Neural progenitor cell (in vitro differentiated cells): ENCODE measurements at regions not wholly inside any gene's neighbourhood (a gene's known extent, or its start where the extent isn't known, plus 50 kb on each side); places are given as distances from the start of the nearest gene placed in this dataset.

ENCODE experiments used
- DNase-seq: peaks from one replicate; pipeline ENCODE4 v3.0.0-alpha.2; 2016; ENCODE audit warnings: low spot score
- H2AFZ ChIP-seq: fragments of 200-600 bp; sonication (generic); replicated peaks from 2 replicates; pipeline ENCODE4 v1.6.1; 2016; ENCODE audit warnings: antibody characterized with exemption
- H3F3A ChIP-seq: fragments of 200-600 bp; sonication (generic); 2 replicates; pipeline ENCODE4 v1.6.1; 2016; ENCODE audit warnings: antibody characterized with exemption, low read depth
- H3K27ac ChIP-seq: fragments of 200-600 bp; sonication (generic); 2 replicates; pipeline ENCODE4 v1.5.1; 2016; ENCODE audit warnings: mild to moderate bottlenecking
- H3K27me3 ChIP-seq: fragments of 200-600 bp; sonication (generic); 2 replicates; pipeline ENCODE4 v1.6.1; 2016; ENCODE audit warnings: mild to moderate bottlenecking, moderate library complexity
- H3K36me3 ChIP-seq: fragments of 200-600 bp; sonication (generic); 2 replicates; pipeline ENCODE4 v1.5.1; 2016
- H3K4me1 ChIP-seq: fragments of 200-600 bp; sonication (generic); 2 replicates; pipeline ENCODE4 v1.6.1; 2016; ENCODE audit warnings: mixed run types
- H3K4me2 ChIP-seq: fragments of 200-600 bp; sonication (generic); 2 replicates; pipeline ENCODE4 v1.6.1; 2016
- H3K4me3 ChIP-seq: fragments of 200-600 bp; sonication (generic); 2 replicates; pipeline ENCODE4 v1.5.1; 2016
- H3K79me2 ChIP-seq: fragments of 200-600 bp; sonication (generic); 2 replicates; pipeline ENCODE4 v1.6.1; 2016; ENCODE audit warnings: low read depth
- H3K9ac ChIP-seq: fragments of 200-600 bp; sonication (generic); 2 replicates; pipeline ENCODE4 v1.6.1; 2016
- H3K9me3 ChIP-seq: fragments of 200-600 bp; sonication (generic); 2 replicates; pipeline ENCODE4 v1.5.1; 2016; ENCODE audit warnings: low read depth
- H4K20me1 ChIP-seq: fragments of 200-600 bp; sonication (generic); 2 replicates; pipeline ENCODE4 v1.6.1; 2016; ENCODE audit warnings: low read depth
- H3K27ac Mint-ChIP-seq: 3 replicates; pipeline ENCODE4 v1.8.0; 2021; ENCODE audit warnings: mixed read lengths
- H3K27me3 Mint-ChIP-seq: 2 replicates; pipeline ENCODE4 v1.8.0; 2022; ENCODE audit warnings: low read depth, mild to moderate bottlenecking, inconsistent platforms, moderate library complexity, mixed read lengths; ENCODE audit not compliant: insufficient read depth
- H3K36me3 Mint-ChIP-seq: 3 replicates; pipeline ENCODE4 v1.8.0; 2021; ENCODE audit warnings: mixed read lengths
- H3K4me1 Mint-ChIP-seq: 3 replicates; pipeline ENCODE4 v1.8.0; 2021; ENCODE audit warnings: mixed read lengths
- H3K4me3 Mint-ChIP-seq: 3 replicates; pipeline ENCODE4 v1.8.0; 2021; ENCODE audit warnings: mild to moderate bottlenecking, moderate library complexity, mixed read lengths
- H3K9me3 Mint-ChIP-seq: 3 replicates; pipeline ENCODE4 v1.8.0; 2020; ENCODE audit warnings: mixed read lengths
- CTCF ChIP-seq: fragments of 200-600 bp; sonication (generic); IDR thresholded peaks from 2 replicates; pipeline ENCODE4 v1.5.1; 2017; ENCODE audit warnings: antibody characterized with exemption, mild to moderate bottlenecking
- EZH2 ChIP-seq: fragments of 200-600 bp; sonication (generic); IDR thresholded peaks from 2 replicates; pipeline ENCODE4 v1.6.1; 2017; ENCODE audit warnings: antibody characterized with exemption, mild to moderate bottlenecking, moderate library complexity
- EZH2phosphoT487 ChIP-seq: fragments of 200-600 bp; sonication (generic); IDR thresholded peaks from 2 replicates; pipeline ENCODE4 v1.6.1; 2017; ENCODE audit warnings: antibody characterized with exemption

DNA sequence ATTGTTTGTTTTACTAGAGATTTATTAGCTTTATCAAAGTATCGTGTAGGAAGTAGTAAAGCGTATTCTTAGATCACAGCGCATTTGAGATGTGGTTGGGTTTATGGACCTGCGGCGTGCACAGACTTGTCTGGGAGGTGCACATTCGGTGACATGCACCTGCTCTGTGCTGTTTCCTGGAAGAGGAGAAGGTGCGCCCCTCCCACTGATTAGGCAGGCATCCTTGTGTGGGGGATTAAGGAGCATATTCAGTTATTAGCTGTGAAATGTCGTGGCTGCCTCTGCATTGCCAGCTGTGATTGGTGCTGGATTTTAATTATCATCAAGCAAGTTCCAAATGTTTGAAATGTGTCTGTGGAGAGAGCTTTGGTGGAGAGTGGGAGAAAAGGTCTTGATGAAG is 903.8 kb upstream of the RBFOX1 start:
- Histone ChIP-seq H3K4me2 (no peak overlapping the region), H3K4me3 (no peak overlapping the region), H4K20me1 (no peaks in the 10 kb centered on the region), H3K4me1 (no peaks in the 10 kb centered on the region), H3K9me3 (no peaks in the 10 kb centered on the region), H3K79me2 (no peaks in the 10 kb centered on the region), H3K9ac (no peak overlapping the region), H3F3A (no peaks in the 10 kb centered on the region), H3K27ac (no peak overlapping the region), H3K27me3 (no peaks in the 10 kb centered on the region), H2AFZ (no peak overlapping the region), H3K36me3 (no peaks in the 10 kb centered on the region)
- no peak overlapping the region for H3K4me3 Mint-ChIP-seq
- no peak overlapping the region for H3K27ac Mint-ChIP-seq
- no peaks in the 10 kb centered on the region for H3K36me3 Mint-ChIP-seq
- H3K9me3 Mint-ChIP-seq = no peaks in the 10 kb centered on the region
- peaks cover 5% of the 10 kb centered on the region for H3K27me3 Mint-ChIP-seq
- TF ChIP-seq CTCF (no peak), EZH2 (no peak), EZH2phosphoT487 (no peak)
- no peak for DNase-seq
- H3K4me1 Mint-ChIP-seq = peaks cover 6% of the 10 kb centered on the region

GRCh38 chr16:6427621-6428020 is 905.0 kb upstream of the RBFOX1 start:
- no peak overlapping the region for H3K4me3 Mint-ChIP-seq
- no peaks in the 10 kb centered on the region for H3K36me3 ChIP-seq
- H3K4me3 ChIP-seq = no peak overlapping the region
- no peaks in the 10 kb centered on the region for H3K27me3 ChIP-seq
- no peaks in the 10 kb centered on the region for H4K20me1 ChIP-seq
- no peaks in the 10 kb centered on the region for H3K36me3 Mint-ChIP-seq
- no peaks in the 10 kb centered on the region for H3K9me3 ChIP-seq
- H3K4me1 ChIP-seq = no peaks in the 10 kb centered on the region
- no peak for DNase-seq
- H2AFZ ChIP-seq = no peak overlapping the region
- no peak overlapping the region for H3K9ac ChIP-seq
- peaks cover 6% of the 10 kb centered on the region for H3K4me1 Mint-ChIP-seq
- H3F3A ChIP-seq = no peaks in the 10 kb centered on the region
- H3K4me2 ChIP-seq = no peak overlapping the region
- TF ChIP-seq EZH2phosphoT487 (no peak), EZH2 (no peak), CTCF (no peak)
- peaks cover 2% of the 10 kb centered on the region for H3K27me3 Mint-ChIP-seq
- H3K9me3 Mint-ChIP-seq = no peaks in the 10 kb centered on the region
- no peak overlapping the region for H3K27ac ChIP-seq
- no peak overlapping the region for H3K27ac Mint-ChIP-seq
- no peaks in the 10 kb centered on the region for H3K79me2 ChIP-seq

DNA sequence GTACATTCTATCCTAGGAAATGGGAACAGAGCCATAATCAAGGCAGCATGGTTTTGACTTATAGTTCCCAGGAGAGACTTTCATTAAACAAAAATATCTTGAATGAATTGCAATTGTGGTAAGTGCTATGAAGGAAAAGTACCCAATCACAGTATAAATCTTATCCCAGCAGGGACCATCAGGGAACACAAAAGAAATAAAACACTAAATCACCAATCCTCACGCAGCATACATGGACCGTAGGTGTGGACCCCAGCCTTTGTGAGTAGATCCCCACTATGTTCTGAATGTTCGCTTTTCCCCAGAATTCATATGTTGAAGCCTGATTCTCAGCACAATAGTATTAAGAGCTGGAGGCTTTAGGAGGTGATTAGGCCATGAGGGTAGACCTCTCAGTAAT is 925.0 kb upstream of the RBFOX1 start:
- H3K4me1 ChIP-seq = peaks cover 9% of the 10 kb centered on the region
- H3K79me2 ChIP-seq = no peaks in the 10 kb centered on the region
- no peak overlapping the region for H3K27ac ChIP-seq
- TF ChIP-seq CTCF (no peak), EZH2 (no peak), EZH2phosphoT487 (no peak)
- Mint-ChIP-seq H3K36me3 (peaks cover 2% of the 10 kb centered on the region), H3K4me3 (no peak overlapping the region), H3K4me1 (peaks cover 5% of the 10 kb centered on the region), H3K9me3 (no peaks in the 10 kb centered on the region), H3K27ac (no peak overlapping the region), H3K27me3 (no peaks in the 10 kb centered on the region)
- no peak overlapping the region for H3K4me3 ChIP-seq
- no peak overlapping the region for H2AFZ ChIP-seq
- H3K36me3 ChIP-seq = no peaks in the 10 kb centered on the region
- no peaks in the 10 kb centered on the region for H3K9me3 ChIP-seq
- H4K20me1 ChIP-seq = no peaks in the 10 kb centered on the region
- no peak for DNase-seq
- H3K27me3 ChIP-seq = no peaks in the 10 kb centered on the region
- H3F3A ChIP-seq = no peaks in the 10 kb centered on the region
- H3K9ac ChIP-seq = no peak overlapping the region
- no peak overlapping the region for H3K4me2 ChIP-seq

DNA sequence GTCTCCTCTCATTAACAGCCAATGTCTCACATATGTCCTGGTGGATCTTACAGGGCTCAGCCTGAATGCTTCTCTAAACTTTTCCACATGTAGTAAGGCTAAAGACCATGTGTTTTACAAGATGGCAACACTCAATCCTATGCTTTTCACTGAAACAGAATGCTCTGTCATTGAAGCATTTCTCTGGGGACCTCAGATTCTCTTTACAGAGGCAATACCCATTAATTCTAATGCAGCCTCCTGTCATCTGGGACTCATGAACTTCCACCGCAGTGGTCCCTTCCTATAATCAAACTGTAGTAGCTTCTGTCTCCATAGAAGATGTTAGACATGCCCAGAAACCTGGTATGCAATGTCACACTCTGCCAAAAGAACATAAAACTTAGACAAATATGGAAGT is 926.6 kb upstream of the RBFOX1 start:
- no peak overlapping the region for H3K4me3 ChIP-seq
- no peak overlapping the region for H3K4me2 ChIP-seq
- peaks cover 9% of the 10 kb centered on the region for H3K4me1 ChIP-seq
- no peaks in the 10 kb centered on the region for H4K20me1 ChIP-seq
- H3K9me3 ChIP-seq = no peaks in the 10 kb centered on the region
- no peak for TF ChIP-seq EZH2phosphoT487
- no peak for TF ChIP-seq CTCF
- no peak for TF ChIP-seq EZH2
- H3K79me2 ChIP-seq = no peaks in the 10 kb centered on the region
- Mint-ChIP-seq H3K9me3 (no peaks in the 10 kb centered on the region), H3K4me3 (no peak overlapping the region), H3K36me3 (peaks cover 2% of the 10 kb centered on the region), H3K27me3 (no peaks in the 10 kb centered on the region), H3K27ac (no peak overlapping the region), H3K4me1 (peaks cover 5% of the 10 kb centered on the region)
- no peak overlapping the region for H3K27ac ChIP-seq
- no peaks in the 10 kb centered on the region for H3F3A ChIP-seq
- H3K27me3 ChIP-seq = no peaks in the 10 kb centered on the region
- DNase-seq = no peak
- no peaks in the 10 kb centered on the region for H3K36me3 ChIP-seq
- no peak overlapping the region for H3K9ac ChIP-seq
- H2AFZ ChIP-seq = no peak overlapping the region
